Sigmoid colon (tissue), 4 donors: ENCODE measurements at regions not wholly inside any gene's neighbourhood (a gene's known extent, or its start where the extent isn't known, plus 50 kb on each side); places are given as distances from the start of the nearest gene placed in this dataset.

Source experiments
- EP300 ChIP-seq, 4 donors: sonication (generic); formaldehyde crosslinking; IDR thresholded peaks; one replicate each; pipeline ENCODE4 v1.6.1; 2017; ENCODE audit warnings: antibody characterized with exemption in 4 of 4
- POLR2A ChIP-seq, 2 donors: fragments of 450-650 bp; IDR thresholded peaks; one replicate each; pipeline ENCODE4 v1.6.1; 2016; ENCODE audit warnings: antibody characterized with exemption in 2 of 2, mild to moderate bottlenecking in 2 of 2, moderate library complexity in 2 of 2
- POLR2AphosphoS5 ChIP-seq, 4 donors: sonication (generic); formaldehyde crosslinking; IDR thresholded peaks; one replicate each; pipeline ENCODE4 v1.6.1; 2017; ENCODE audit warnings: antibody characterized with exemption in 4 of 4
- TF ChIP-seq, protein P1 (sequence below), 4 experiments: fragments of 450-650 bp in 3 of 4; fragments of 200-600 bp in 1 of 4; IDR thresholded peaks; one replicate each; pipeline ENCODE4 v1.5.1; 2016 to 2019; ENCODE audit warnings: antibody characterized with exemption in 4 of 4, mild to moderate bottlenecking in 3 of 4, moderate library complexity in 2 of 4

DNA sequence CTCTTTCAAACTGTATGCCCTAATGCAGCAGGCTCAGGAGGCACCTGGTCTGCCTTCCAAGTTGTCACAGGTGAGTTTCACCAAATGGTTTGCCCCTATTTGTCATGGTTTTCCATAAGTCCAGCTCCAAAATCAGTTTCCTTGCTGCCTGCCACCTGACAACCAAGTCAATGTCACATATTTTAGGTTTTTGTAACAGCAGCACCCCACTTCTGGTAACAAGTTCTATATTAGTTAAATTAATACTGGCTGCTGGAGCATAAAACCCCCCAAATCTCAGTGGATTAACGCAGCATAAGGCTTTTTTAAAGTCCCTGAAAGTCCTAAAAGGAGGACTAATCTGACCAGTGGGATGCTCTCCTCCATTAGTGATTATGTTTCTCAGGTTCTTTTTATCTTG, 200.7 kb downstream of the RRAGC start:
- TF ChIP-seq, protein P1, sequence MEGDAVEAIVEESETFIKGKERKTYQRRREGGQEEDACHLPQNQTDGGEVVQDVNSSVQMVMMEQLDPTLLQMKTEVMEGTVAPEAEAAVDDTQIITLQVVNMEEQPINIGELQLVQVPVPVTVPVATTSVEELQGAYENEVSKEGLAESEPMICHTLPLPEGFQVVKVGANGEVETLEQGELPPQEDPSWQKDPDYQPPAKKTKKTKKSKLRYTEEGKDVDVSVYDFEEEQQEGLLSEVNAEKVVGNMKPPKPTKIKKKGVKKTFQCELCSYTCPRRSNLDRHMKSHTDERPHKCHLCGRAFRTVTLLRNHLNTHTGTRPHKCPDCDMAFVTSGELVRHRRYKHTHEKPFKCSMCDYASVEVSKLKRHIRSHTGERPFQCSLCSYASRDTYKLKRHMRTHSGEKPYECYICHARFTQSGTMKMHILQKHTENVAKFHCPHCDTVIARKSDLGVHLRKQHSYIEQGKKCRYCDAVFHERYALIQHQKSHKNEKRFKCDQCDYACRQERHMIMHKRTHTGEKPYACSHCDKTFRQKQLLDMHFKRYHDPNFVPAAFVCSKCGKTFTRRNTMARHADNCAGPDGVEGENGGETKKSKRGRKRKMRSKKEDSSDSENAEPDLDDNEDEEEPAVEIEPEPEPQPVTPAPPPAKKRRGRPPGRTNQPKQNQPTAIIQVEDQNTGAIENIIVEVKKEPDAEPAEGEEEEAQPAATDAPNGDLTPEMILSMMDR (IDR thresholded peaks at IDR 0.05) = no peak
- TF ChIP-seq POLR2A (IDR thresholded peaks at IDR 0.05) (no peak), EP300 (IDR thresholded peaks at IDR 0.05) (no peak), POLR2AphosphoS5 (IDR thresholded peaks at IDR 0.05) (no peak)
